ENCODE measurements at regions not wholly inside any gene's neighbourhood (a gene's known extent, or its start where the extent isn't known, plus 50 kb on each side); places are given as distances from the start of the nearest gene placed in this dataset.

GRCh38 chr6:167760979-167761793, 65.5 kb upstream of the AFDN start:
- no peak for TF ChIP-seq CTCF (IDR thresholded peaks at IDR 0.05; ENCODE audit: low read length)
- TF ChIP-seq EZH2phosphoT487 (IDR thresholded peaks at IDR 0.05; ENCODE audit: low read length) = no peak
- no peak for TF ChIP-seq EZH2 (optimal IDR thresholded peaks at IDR 0.05; ENCODE audit: low read depth, low read length)

All from MM.1S (cell line).